Right lobe of liver (tissue), 4 donors: ENCODE measurements at regions not wholly inside any gene's neighbourhood (a gene's known extent, or its start where the extent isn't known, plus 50 kb on each side); places are given as distances from the start of the nearest gene placed in this dataset.

ENCODE experiments used
- CTCF ChIP-seq, 4 donors: fragments of 200-600 bp in 3 of 4; fragments of 450-650 bp in 1 of 4; IDR thresholded peaks; one replicate each; pipeline versions ENCODE4 v1.5.1 to v1.8.0; 2016 to 2022; ENCODE audit warnings: antibody characterized with exemption in 4 of 4, mild to moderate bottlenecking in 2 of 4
- POLR2A ChIP-seq: fragments of 450-650 bp; IDR thresholded peaks from one replicate; pipeline ENCODE4 v1.6.1; 2017; ENCODE audit warnings: antibody characterized with exemption, mild to moderate bottlenecking
- donor health status: DM: no; HTN: no; CAD: no.
- donor health status: DM: no; HTN: no; CAD: no.
- donor health status: DM: no; HTN: yes; CAD: no.

- no peak for TF ChIP-seq CTCF (IDR thresholded peaks at IDR 0.05)
- no peak for TF ChIP-seq POLR2A
These were observed 91.7 kb upstream of the GDNF start for GRCh38 chr5:37931541-37931940.
